H1 (cell line): ENCODE measurements at regions not wholly inside any gene's neighbourhood (a gene's known extent, or its start where the extent isn't known, plus 50 kb on each side); places are given as distances from the start of the nearest gene placed in this dataset.

Experiments
- CTCF ChIA-PET: fragments of 300-600 bp; sonication (Branson Sonifier 250); formaldehyde crosslinking; loops from one replicate; lab custom pipeline; 2021; ENCODE audit not compliant: partially characterized antibody; lab: Charles Lee
- POLR2A ChIA-PET: fragments of 300-600 bp; sonication (Branson Sonifier 250); formaldehyde crosslinking; loops from one replicate; lab custom pipeline; 2021; ENCODE audit warnings: inconsistent platforms; ENCODE audit not compliant: partially characterized antibody; lab: Charles Lee
- DNase-seq, 2 experiments: peaks; one replicate each; pipeline versions ENCODE4 v3.0.0 to v3.0.0-alpha.2; 2010 to 2022; ENCODE audit warnings: low spot score in 2 of 2, low read depth in 1 of 2, mixed read lengths in 1 of 2
- FAIRE-seq: peaks from 2 replicates; lab custom pipeline; 2011; peaks lifted over from hg19 to GRCh38; lab: Jason Lieb, UNC
- H2AFZ ChIP-seq: 2 replicates; pipeline ENCODE4 v1.8.1; 2012; ENCODE audit warnings: low read length, inconsistent platforms
- H2AK5ac ChIP-seq: 2 replicates; pipeline ENCODE4 v1.6.1; 2013; ENCODE audit warnings: low read depth, low read length
- H2BK120ac ChIP-seq: replicated peaks from 2 replicates; pipeline ENCODE3; 2013; ENCODE audit warnings: low read depth, low read length, inconsistent platforms
- H2BK12ac ChIP-seq: 2 replicates; pipeline ENCODE4 v1.6.1; 2013; ENCODE audit warnings: low read depth, low read length
- H2BK15ac ChIP-seq: 2 replicates; pipeline ENCODE4 v1.6.1; 2013; ENCODE audit warnings: low read length
- H2BK20ac ChIP-seq: 2 replicates; pipeline ENCODE4 v1.6.1; 2013; ENCODE audit warnings: low read length
- H2BK5ac ChIP-seq: 2 replicates; pipeline ENCODE4 v1.6.1; 2013; ENCODE audit warnings: low read depth, low read length
- H3K14ac ChIP-seq: 2 replicates; pipeline ENCODE4 v1.6.1; 2013; ENCODE audit warnings: inconsistent platforms; ENCODE audit not compliant: insufficient read length
- H3K18ac ChIP-seq: 2 replicates; pipeline ENCODE4 v1.6.1; 2013; ENCODE audit warnings: low read length; ENCODE audit errors: extremely low read depth
- H3K23ac ChIP-seq: 2 replicates; pipeline ENCODE4 v1.6.1; 2013; ENCODE audit warnings: inconsistent platforms; ENCODE audit not compliant: insufficient read length
- H3K23me2 ChIP-seq: 2 replicates; pipeline ENCODE4 v1.6.1; 2013; ENCODE audit warnings: low read depth, low read length
- H3K27ac ChIP-seq: 2 replicates; pipeline ENCODE4 v1.6.1; 2011; ENCODE audit warnings: low read depth, low read length, inconsistent platforms
- H3K27me3 ChIP-seq, 4 experiments: replicated peaks in 1 of 4; 1 replicate in 1 of 4; 2 replicates in 3 of 4; pipeline versions ENCODE4 v1.6.1 to v1.8.1; 2011 to 2013; ENCODE audit warnings: low read length in 3 of 4, mild to moderate bottlenecking in 3 of 4, inconsistent platforms in 2 of 4, mixed read lengths in 2 of 4, moderate library complexity in 1 of 4; ENCODE audit not compliant: control insufficient read depth in 3 of 4, insufficient read depth in 3 of 4; ENCODE audit errors: extremely low read depth in 1 of 4
- H3K36me3 ChIP-seq, 4 experiments: 2 replicates each; pipeline versions ENCODE4 v1.6.1 to v1.8.1; 2011 to 2013; ENCODE audit warnings: mild to moderate bottlenecking in 4 of 4, low read length in 3 of 4, moderate library complexity in 2 of 4, control low read depth in 1 of 4, inconsistent platforms in 1 of 4; ENCODE audit not compliant: insufficient read depth in 4 of 4, control insufficient read depth in 2 of 4
- H3K4ac ChIP-seq: replicated peaks from 2 replicates; pipeline ENCODE3; 2013; ENCODE audit warnings: low read length, low read depth, mixed read lengths, inconsistent platforms; ENCODE audit not compliant: insufficient read length
- H3K4me1 ChIP-seq, 4 experiments: replicated peaks in 1 of 4; 1 replicate in 1 of 4; 2 replicates in 3 of 4; pipeline versions ENCODE4 v1.6.1 to v1.8.1; 2011 to 2013; ENCODE audit warnings: low read length in 3 of 4, inconsistent platforms in 2 of 4, mixed read lengths in 1 of 4; ENCODE audit not compliant: insufficient read depth in 4 of 4, control insufficient read depth in 3 of 4
- H3K4me2 ChIP-seq, 2 experiments: 2 replicates each; pipeline versions ENCODE4 v1.6.1 to v1.8.1; 2011 to 2013; ENCODE audit warnings: low read depth in 2 of 2, low read length in 2 of 2, control low read depth in 1 of 2, inconsistent platforms in 1 of 2, mild to moderate bottlenecking in 1 of 2; ENCODE audit not compliant: insufficient read depth in 1 of 2
- H3K4me3 ChIP-seq, 4 experiments: fragments of 200-600, 300-600 bp in 1 of 4; sonication (generic), shearing (Covaris generic), sonication (Bioruptor Twin) in 1 of 4; 2 replicates each; pipeline versions ENCODE4 v1.5.1 to v1.8.1; 2011 to 2016; ENCODE audit warnings: low read length in 4 of 4, low read depth in 3 of 4, control low read depth in 2 of 4, inconsistent platforms in 2 of 4, mild to moderate bottlenecking in 2 of 4, mixed read lengths in 1 of 4, moderate library complexity in 1 of 4; ENCODE audit not compliant: insufficient read depth in 2 of 4; ENCODE audit errors: extremely low read depth in 1 of 4
- H3K56ac ChIP-seq: replicated peaks from 2 replicates; pipeline ENCODE3; 2013; ENCODE audit warnings: low read depth, mild to moderate bottlenecking, mixed read lengths, low read length, inconsistent platforms; ENCODE audit not compliant: insufficient read length
- H3K79me1 ChIP-seq: 2 replicates; pipeline ENCODE4 v1.6.1; 2013; ENCODE audit warnings: low read depth, low read length, control low read depth
- H3K79me2 ChIP-seq, 2 experiments: 2 replicates each; pipeline versions ENCODE4 v1.6.1 to v1.8.1; 2012 to 2013; ENCODE audit warnings: low read length in 2 of 2, mild to moderate bottlenecking in 2 of 2, inconsistent platforms in 1 of 2; ENCODE audit not compliant: insufficient read depth in 2 of 2, control insufficient read depth in 1 of 2
- H3K9ac ChIP-seq, 4 experiments: replicated peaks in 1 of 4; 1 replicate in 1 of 4; 2 replicates in 3 of 4; pipeline versions ENCODE4 v1.6.1 to v1.8.1; 2011 to 2013; ENCODE audit warnings: low read depth in 3 of 4, low read length in 3 of 4, control low read depth in 2 of 4, mild to moderate bottlenecking in 2 of 4, moderate library complexity in 2 of 4, inconsistent platforms in 1 of 4; ENCODE audit errors: extremely low read depth in 1 of 4
- H3K9me3 ChIP-seq, 2 experiments: 2 replicates each; pipeline versions ENCODE4 v1.6.1 to v1.8.1; 2012 to 2013; ENCODE audit warnings: mild to moderate bottlenecking in 2 of 2, moderate library complexity in 2 of 2, control low read depth in 1 of 2, inconsistent platforms in 1 of 2, low read depth in 1 of 2, low read length in 1 of 2, mixed read lengths in 1 of 2; ENCODE audit not compliant: insufficient read depth in 2 of 2
- H4K20me1 ChIP-seq, 2 experiments: replicated peaks in 1 of 2; 2 replicates each; pipeline versions ENCODE3 to v1.8.1; 2011 to 2013; ENCODE audit warnings: inconsistent platforms in 2 of 2, low read length in 2 of 2, mild to moderate bottlenecking in 1 of 2; ENCODE audit not compliant: insufficient read depth in 2 of 2, control insufficient read depth in 1 of 2
- H4K5ac ChIP-seq: 2 replicates; pipeline ENCODE4 v1.6.1; 2013; ENCODE audit warnings: low read length, low read depth, mixed read lengths, inconsistent platforms; ENCODE audit not compliant: insufficient read length
- H4K8ac ChIP-seq: 2 replicates; pipeline ENCODE4 v1.8.0; 2013; ENCODE audit warnings: mild to moderate bottlenecking, moderate library complexity, low read length, inconsistent platforms; ENCODE audit not compliant: insufficient read depth; ENCODE audit errors: extremely low read depth
- H4K91ac ChIP-seq: replicated peaks from 2 replicates; pipeline ENCODE3; 2013; ENCODE audit warnings: low read length, mixed read lengths, inconsistent platforms; ENCODE audit not compliant: insufficient read length
- EZH2 ChIP-seq: fragments of 200-600 bp; sonication (generic); IDR thresholded peaks from 2 replicates; pipeline ENCODE4 v1.7.1; 2012; ENCODE audit warnings: low read depth, mild to moderate bottlenecking, moderate library complexity, low read length, inconsistent platforms; ENCODE audit not compliant: severe bottlenecking
- TEAD4 ChIP-seq: IDR thresholded peaks from 2 replicates; pipeline ENCODE4 v1.6.1; 2012; ENCODE audit warnings: low read depth, low read length, inconsistent platforms, mixed read lengths
- ZNF274 ChIP-seq: IDR thresholded peaks from 2 replicates; pipeline ENCODE4 v1.7.0; 2012; ENCODE audit warnings: low read length, borderline replicate concordance; ENCODE audit errors: extremely low read depth
- WGBS, 2 experiments: shearing (Covaris generic) in 1 of 2; methylation state at CpG; one replicate each; pipeline versions ENCODE4 v1.1.6 to v1.1.7; 2013 to 2015; ENCODE audit warnings: low lambda C conversion rate in 2 of 2, mixed read lengths in 2 of 2, inconsistent platforms in 1 of 2, low coverage in 1 of 2, missing lambda C conversion rate in 1 of 2; ENCODE audit not compliant: insufficient replicate concordance in 2 of 2, insufficient coverage in 1 of 2, insufficient read length in 1 of 2; ENCODE audit errors: extremely low coverage in 1 of 2, missing lambda C conversion rate in 1 of 2; 5-methylcytosine and 5-hydroxymethylcytosine counted together

- no peak overlapping the region for H3K4me2 ChIP-seq
- FAIRE-seq: no peak
- no peaks in the 10 kb centered on the region for H3K36me3 ChIP-seq
- H3K23me2 ChIP-seq: no peaks in the 10 kb centered on the region
- H3K56ac ChIP-seq: no peak overlapping the region
- ChIA-PET CTCF (interaction anchor here (1.2 to 1.5 kb wide), 2 partner anchors 14 to 56 kb away, joined by 3 read pairs; no protein-coding TSS in a partner anchor), POLR2A (no interaction called here)
- no peak overlapping the region for H2BK12ac ChIP-seq
- H3K18ac ChIP-seq: no peak overlapping the region
- H3K27ac ChIP-seq: no peak overlapping the region
- no peak overlapping the region for H3K4ac ChIP-seq
- no peaks in the 10 kb centered on the region for H3K27me3 ChIP-seq
- no peak overlapping the region for H2BK15ac ChIP-seq
- no peak overlapping the region for H4K8ac ChIP-seq
- H2AFZ ChIP-seq: no peak overlapping the region
- H3K79me1 ChIP-seq: no peaks in the 10 kb centered on the region
- H3K14ac ChIP-seq: no peak overlapping the region
- H3K79me2 ChIP-seq: no peaks in the 10 kb centered on the region
- no peaks in the 10 kb centered on the region for H3K9me3 ChIP-seq
- no peak overlapping the region for H2BK120ac ChIP-seq
- H4K20me1 ChIP-seq: no peaks in the 10 kb centered on the region
- H3K23ac ChIP-seq: no peak overlapping the region
- H2BK20ac ChIP-seq: no peak overlapping the region
- no peak overlapping the region for H2BK5ac ChIP-seq
- 86% methylated on average over 3 of the region's 3 CpGs; no CpG with 5 or more reads in 1 of the 2 experiments for WGBS, 2 experiments
- H4K91ac ChIP-seq: no peak overlapping the region
- H3K4me1 ChIP-seq: peaks cover 3 to 13% (median 7%) of the 10 kb centered on the region in 4 experiments; a peak in 5 of 7 replicates
- DNase-seq: no peak
- TF ChIP-seq TEAD4: no peak
- TF ChIP-seq EZH2: no peak
- no peak for TF ChIP-seq ZNF274
- no peak overlapping the region for H3K4me3 ChIP-seq
- H2AK5ac ChIP-seq: no peak overlapping the region
- no peak overlapping the region for H4K5ac ChIP-seq
- no peak overlapping the region for H3K9ac ChIP-seq
Measured at GRCh38 chr1:118252624-118253023, 67.6 kb upstream of the SPAG17 start.
